HG02610 (cell line): ENCODE measurements at regions not wholly inside any gene's neighbourhood (a gene's known extent, or its start where the extent isn't known, plus 50 kb on each side); places are given as distances from the start of the nearest gene placed in this dataset.
"Not testable (repeated sequence)": the region's sequence is repeated elsewhere in the genome, so short reads cannot be mapped to it uniquely, and the experiment has no call there.

Experiments used
- ATAC-seq: cut with Tn5 transposase; IDR thresholded peaks from one replicate; pipeline ENCODE4 v1.9.1; 2021; ENCODE audit warnings: mild to moderate bottlenecking, moderate library complexity; ENCODE audit not compliant: unreplicated experiment

GRCh38 chr14:36418937-36419336 is 98.5 kb upstream of the MBIP start:
- ATAC-seq = no peak

DNA sequence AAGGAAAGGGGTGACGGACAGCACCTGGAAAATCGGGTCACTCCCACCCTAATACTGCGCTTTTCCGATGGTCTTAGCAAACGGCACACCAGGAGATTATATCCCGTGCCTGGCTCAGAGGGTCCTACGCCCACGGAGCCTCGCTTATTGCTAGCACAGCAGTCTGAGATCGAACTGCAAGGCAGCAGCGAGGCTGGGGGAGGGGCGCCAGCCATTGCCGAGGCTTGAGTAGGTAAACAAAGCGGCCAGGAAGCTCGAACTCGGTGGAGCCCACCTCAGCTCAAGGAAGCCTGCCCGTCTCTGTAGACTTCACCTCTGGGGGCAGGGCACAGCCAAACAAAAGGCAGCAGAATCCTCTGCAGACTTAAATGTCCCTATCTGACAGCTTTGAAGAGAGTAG is 91.5 kb upstream of the MBIP start:
- not testable (repeated sequence) for ATAC-seq

DNA sequence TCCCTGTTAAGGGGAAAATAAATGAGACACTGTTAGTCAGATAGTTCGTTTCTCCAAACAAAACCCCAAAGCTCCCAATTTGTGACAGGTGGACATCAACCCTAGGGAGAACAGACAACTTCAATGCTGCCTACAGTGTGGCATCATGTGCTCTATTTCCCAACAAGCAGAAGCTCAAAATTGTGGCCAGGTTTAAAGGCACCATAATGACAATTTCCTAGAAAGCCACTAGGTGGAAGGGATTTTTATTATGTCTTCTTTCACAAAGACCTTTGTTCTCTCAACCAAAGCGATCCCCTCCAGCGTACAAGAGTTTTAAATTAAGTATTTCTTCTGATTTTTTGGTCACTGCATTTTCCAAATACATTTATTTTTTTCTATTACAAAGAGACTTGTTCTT is 88.0 kb upstream of the MBIP start:
- ATAC-seq = no peak

GRCh38 chr14:36405589-36406274 is 85.3 kb upstream of the MBIP start:
- ATAC-seq = no peak

DNA sequence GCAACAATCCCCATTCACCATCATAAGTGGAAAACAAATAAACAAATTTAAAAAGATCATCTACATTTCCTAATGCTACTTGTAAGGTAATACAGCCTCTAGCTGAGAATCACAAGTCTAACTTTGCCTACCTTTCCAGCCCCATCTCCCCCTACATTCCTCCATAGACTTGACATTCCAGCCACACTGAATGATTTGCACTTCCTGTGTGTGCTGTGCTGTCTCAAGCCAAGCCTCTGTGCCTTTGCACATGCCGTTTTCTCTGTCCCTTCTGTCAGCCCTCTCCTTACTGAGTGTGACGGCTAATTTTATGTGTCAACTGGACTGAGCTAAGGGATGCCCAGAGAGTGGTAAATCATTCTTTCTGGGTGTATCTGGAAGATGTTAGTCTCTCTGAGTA is 82.4 kb upstream of the MBIP start:
- no peak for ATAC-seq

DNA sequence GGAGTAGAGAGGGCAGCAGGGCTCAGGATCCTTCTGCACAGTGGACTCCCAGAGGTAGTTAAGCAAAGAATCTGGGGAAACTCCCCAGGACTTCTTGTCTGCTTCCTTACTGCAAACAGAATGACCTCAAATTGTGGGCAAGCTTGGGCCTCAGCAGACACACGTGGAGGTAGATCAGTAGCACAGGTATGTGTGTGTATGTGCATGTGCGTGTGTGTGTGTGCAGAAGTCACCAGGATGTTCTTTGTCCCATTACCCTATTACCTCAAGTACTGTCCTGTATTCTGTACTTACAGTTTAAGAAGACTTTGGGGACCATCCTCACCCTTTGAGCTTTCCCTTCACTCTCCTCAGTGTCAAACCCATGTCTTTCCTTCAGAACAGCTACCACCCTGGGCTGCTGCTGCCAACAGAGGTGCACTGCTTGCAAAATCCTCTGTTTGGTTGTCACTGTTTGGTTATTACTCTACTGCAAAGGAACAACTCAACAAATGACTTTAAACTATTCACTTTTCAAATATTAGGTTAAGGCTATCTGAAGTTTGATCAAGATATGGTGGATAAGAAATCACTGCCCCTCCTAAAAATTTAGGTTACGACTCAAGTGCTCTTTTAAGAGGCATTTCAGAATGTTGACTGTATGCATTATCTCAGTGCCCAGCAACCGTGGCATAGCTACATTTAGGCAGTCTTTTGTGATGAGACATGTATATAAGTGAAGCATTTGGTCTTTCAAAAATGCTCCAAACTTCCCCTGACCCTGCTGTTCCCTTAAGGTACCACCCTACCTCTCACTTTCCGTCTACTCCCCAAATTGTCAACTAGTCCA is 78.2 kb upstream of the MBIP start:
- ATAC-seq = no peak

DNA sequence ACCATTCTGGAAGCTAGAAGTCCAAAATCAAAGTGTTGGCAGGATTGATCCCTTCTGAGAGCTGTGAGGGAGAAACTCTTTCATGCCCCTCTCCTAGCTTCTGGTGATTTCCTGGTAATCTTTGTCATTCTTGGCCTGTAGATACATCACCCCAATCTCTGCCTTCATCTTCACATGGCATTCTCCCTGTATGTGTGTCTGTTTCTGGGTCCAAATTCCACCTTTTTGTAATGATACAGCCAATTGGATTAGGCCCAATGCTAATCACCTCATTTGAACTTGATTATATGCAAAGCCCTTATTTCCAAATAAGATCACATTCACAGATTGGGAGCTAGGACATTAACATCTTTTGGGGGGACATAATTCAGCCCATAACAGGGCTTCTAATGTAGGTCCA is 76.9 kb upstream of the MBIP start:
- ATAC-seq = no peak

DNA sequence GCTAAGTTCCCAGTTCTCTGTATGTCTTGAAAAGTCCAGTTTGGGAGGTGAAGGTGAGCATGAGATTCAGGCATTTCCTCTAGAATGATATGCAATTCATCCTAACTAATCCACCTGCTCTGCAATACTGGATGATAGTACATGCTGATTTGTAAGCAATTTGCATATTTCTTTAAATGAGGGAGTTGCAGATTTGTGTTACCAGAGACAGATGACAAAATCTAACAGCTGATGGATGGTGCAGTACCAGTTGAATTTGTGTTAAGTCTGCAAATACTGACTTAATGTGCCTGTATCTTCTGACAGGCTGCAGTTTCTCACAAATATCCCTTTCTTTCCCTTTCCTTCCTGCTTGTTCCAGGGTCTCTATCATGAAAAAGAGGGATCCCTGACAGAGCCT is 76.4 kb upstream of the MBIP start:
- no peak for ATAC-seq

GRCh38 chr14:36394593-36394992 is 74.2 kb upstream of the MBIP start:
- no peak for ATAC-seq

DNA sequence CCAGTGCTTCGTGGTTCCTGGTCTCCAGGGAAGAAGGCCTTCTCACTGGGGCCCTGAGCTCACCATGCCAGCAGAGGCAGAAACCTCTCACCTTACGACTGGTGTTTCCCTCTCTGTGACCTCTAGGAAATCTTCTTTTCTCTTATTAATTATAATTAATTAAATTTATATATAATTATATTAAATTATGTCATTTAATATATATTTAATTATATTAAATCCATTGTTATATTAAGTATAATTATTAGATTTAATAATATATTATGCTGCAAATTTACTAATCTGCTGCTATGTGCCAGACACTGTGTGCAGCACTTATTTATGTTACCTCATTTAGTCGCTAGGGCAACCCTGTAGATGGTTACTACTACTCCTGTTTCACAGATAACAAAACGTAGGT is 70.3 kb upstream of the MBIP start:
- ATAC-seq = no peak

DNA sequence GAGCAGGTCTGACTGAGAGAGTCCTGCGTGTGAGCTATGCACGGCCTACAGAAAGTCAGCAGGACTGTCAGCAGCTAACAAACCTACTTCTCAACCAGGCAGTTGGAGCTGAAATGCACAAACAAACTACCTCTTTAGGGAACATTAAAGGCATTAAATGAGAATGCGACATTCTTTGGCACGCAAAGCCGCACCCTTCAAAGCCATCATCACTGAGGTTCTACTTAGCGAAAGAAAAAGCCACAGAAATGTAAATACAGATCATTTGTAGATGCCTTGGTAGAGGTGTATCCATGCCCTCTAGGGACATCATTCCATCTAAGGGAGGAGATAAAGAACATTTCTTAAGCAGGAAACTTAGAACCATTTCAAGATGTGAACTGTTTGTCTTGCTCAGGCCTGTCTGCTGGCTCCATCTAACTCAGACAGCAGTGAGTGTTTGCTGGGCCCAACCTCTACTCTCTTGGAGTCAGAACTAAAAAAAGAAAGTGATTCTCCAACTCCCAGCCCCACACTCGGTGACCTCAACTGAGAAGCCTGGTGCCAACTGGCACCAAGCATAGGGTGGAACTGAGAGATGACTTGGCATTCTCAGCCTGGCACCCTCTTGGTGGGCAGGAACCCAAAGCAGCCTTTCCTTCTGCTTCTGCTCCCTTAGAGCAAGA is 63.5 kb upstream of the MBIP start:
- ATAC-seq = no peak

GRCh38 chr14:36373982-36374673 is 53.7 kb upstream of the MBIP start:
- ATAC-seq = peak; percentile 93
